22Rv1 (cell line): ENCODE measurements at regions not wholly inside any gene's neighbourhood (a gene's known extent, or its start where the extent isn't known, plus 50 kb on each side); places are given as distances from the start of the nearest gene placed in this dataset.

Experiments
- H3K27ac ChIP-seq: fragments of 450-650 bp; 2 replicates; pipeline ENCODE4 v1.5.1; 2017
- CTCF ChIP-seq: fragments of 450-650 bp; IDR thresholded peaks from 2 replicates; pipeline ENCODE4 v1.5.1; 2017; ENCODE audit warnings: mild to moderate bottlenecking
- ZFX ChIP-seq: fragments of 450-650 bp; IDR thresholded peaks from 2 replicates; pipeline ENCODE4 v1.6.1; 2017; ENCODE audit warnings: antibody characterized with exemption, borderline replicate concordance

GRCh38 chr7:136342251-136342650, 365.1 kb upstream of the MTPN start:
- TF ChIP-seq ZFX (no peak), CTCF (no peak)
- no peak overlapping the region for H3K27ac ChIP-seq

GRCh38 chr7:136339464-136339863, 362.3 kb upstream of the MTPN start:
- TF ChIP-seq CTCF (no peak), ZFX (no peak)
- H3K27ac ChIP-seq = no peak overlapping the region

GRCh38 chr7:136336932-136337331, 359.8 kb upstream of the MTPN start:
- no peak overlapping the region for H3K27ac ChIP-seq
- no peak for TF ChIP-seq CTCF
- TF ChIP-seq ZFX = no peak

- H3K27ac ChIP-seq = no peak overlapping the region
- TF ChIP-seq ZFX = no peak
- TF ChIP-seq CTCF = no peak
Observed at GRCh38 chr7:136333636-136334035, 356.5 kb upstream of the MTPN start.

GRCh38 chr7:136326045-136326609, 349.0 kb upstream of the MTPN start:
- H3K27ac ChIP-seq = no peak overlapping the region
- TF ChIP-seq ZFX (no peak), CTCF (no peak)

- TF ChIP-seq ZFX = no peak
- TF ChIP-seq CTCF = no peak
- no peak overlapping the region for H3K27ac ChIP-seq
Observed at GRCh38 chr7:136325578-136325977, 348.4 kb upstream of the MTPN start.

GRCh38 chr7:136325027-136325426, 347.9 kb upstream of the MTPN start:
- H3K27ac ChIP-seq = no peak overlapping the region
- TF ChIP-seq CTCF = no peak
